H9 (cell line): ENCODE measurements at regions not wholly inside any gene's neighbourhood (a gene's known extent, or its start where the extent isn't known, plus 50 kb on each side); places are given as distances from the start of the nearest gene placed in this dataset.

ENCODE experiments used
- DNase-seq: peaks from one replicate; pipeline ENCODE4 v3.0.0-alpha.2; 2017
- H2AFZ ChIP-seq: one replicate; pipeline ENCODE4 v1.6.1; 2013; ENCODE audit warnings: mild to moderate bottlenecking, low read length, control low read depth, moderate library complexity
- H2AK5ac ChIP-seq: 2 replicates; pipeline ENCODE4 v1.6.1; 2013; ENCODE audit warnings: low read length, control low read depth, mixed read lengths; ENCODE audit not compliant: insufficient read length
- H2BK120ac ChIP-seq: one replicate; pipeline ENCODE4 v1.6.1; 2013; ENCODE audit warnings: low read depth, mild to moderate bottlenecking, low read length, control low read depth, inconsistent platforms; ENCODE audit not compliant: poor library complexity, severe bottlenecking
- H2BK12ac ChIP-seq: 2 replicates; pipeline ENCODE4 v1.6.1; 2013; ENCODE audit warnings: low read length, control low read depth, mixed read lengths, low read depth; ENCODE audit not compliant: insufficient read length
- H2BK15ac ChIP-seq: 2 replicates; pipeline ENCODE4 v1.6.1; 2013; ENCODE audit warnings: low read depth, low read length, control low read depth
- H2BK20ac ChIP-seq: one replicate; pipeline ENCODE4 v1.6.1; 2013; ENCODE audit warnings: low read depth, mild to moderate bottlenecking, low read length, control low read depth, inconsistent platforms; ENCODE audit not compliant: poor library complexity, severe bottlenecking
- H2BK5ac ChIP-seq: 2 replicates; pipeline ENCODE4 v1.6.1; 2013; ENCODE audit warnings: low read length, control low read depth, mixed read lengths; ENCODE audit not compliant: insufficient read length
- H3K14ac ChIP-seq: 2 replicates; pipeline ENCODE4 v1.6.1; 2013; ENCODE audit warnings: low read length, control low read depth; ENCODE audit not compliant: insufficient read depth
- H3K18ac ChIP-seq: 2 replicates; pipeline ENCODE4 v1.6.1; 2013; ENCODE audit warnings: low read depth, mild to moderate bottlenecking, mixed read lengths, low read length, control low read depth; ENCODE audit not compliant: insufficient read length
- H3K23ac ChIP-seq: 2 replicates; pipeline ENCODE4 v1.6.1; 2013; ENCODE audit warnings: low read length, control low read depth, mixed read lengths, low read depth; ENCODE audit not compliant: insufficient read length
- H3K23me2 ChIP-seq: 2 replicates; pipeline ENCODE4 v1.6.1; 2013; ENCODE audit warnings: low read depth, mild to moderate bottlenecking, mixed read lengths, low read length, control low read depth; ENCODE audit not compliant: insufficient read length, poor library complexity, severe bottlenecking
- H3K27ac ChIP-seq: 2 replicates; pipeline ENCODE4 v1.5.1; 2013; ENCODE audit warnings: low read length, control low read depth, mixed read lengths, low read depth; ENCODE audit not compliant: insufficient read length
- H3K27me3 ChIP-seq: 2 replicates; pipeline ENCODE4 v1.6.1; 2013; ENCODE audit warnings: low read length, control low read depth, inconsistent platforms; ENCODE audit not compliant: insufficient read depth
- H3K4ac ChIP-seq: 2 replicates; pipeline ENCODE4 v1.6.1; 2013; ENCODE audit warnings: low read depth, mild to moderate bottlenecking, control low read depth, inconsistent platforms, low read length, moderate library complexity
- H3K4me1 ChIP-seq: 2 replicates; pipeline ENCODE4 v1.6.1; 2013; ENCODE audit warnings: low read length, control low read depth, inconsistent platforms; ENCODE audit not compliant: insufficient read depth
- H3K4me2 ChIP-seq: 2 replicates; pipeline ENCODE4 v1.6.1; 2013; ENCODE audit warnings: low read length, control low read depth, mixed read lengths; ENCODE audit not compliant: insufficient read length, insufficient read depth
- H3K56ac ChIP-seq: 2 replicates; pipeline ENCODE4 v1.6.1; 2013; ENCODE audit warnings: low read depth, mild to moderate bottlenecking, mixed read lengths, low read length, control low read depth; ENCODE audit not compliant: insufficient read length
- H3K79me1 ChIP-seq: 2 replicates; pipeline ENCODE4 v1.6.1; 2013; ENCODE audit warnings: low read depth, mild to moderate bottlenecking, moderate library complexity, low read length, control low read depth, inconsistent platforms; ENCODE audit not compliant: insufficient read depth, poor library complexity, severe bottlenecking
- H3K79me2 ChIP-seq: 2 replicates; pipeline ENCODE4 v1.6.1; 2013; ENCODE audit warnings: low read length, control low read depth, inconsistent platforms; ENCODE audit not compliant: insufficient read depth
- H3K9ac ChIP-seq: 2 replicates; pipeline ENCODE4 v1.6.1; 2013; ENCODE audit warnings: low read length, control low read depth, mixed read lengths; ENCODE audit not compliant: insufficient read length; ENCODE audit errors: extremely low read depth
- H3K9me3 ChIP-seq: one replicate; pipeline ENCODE4 v1.6.1; 2013; ENCODE audit warnings: low read depth, low read length, inconsistent platforms; ENCODE audit not compliant: control insufficient read depth
- H3T11ph ChIP-seq: one replicate; pipeline ENCODE4 v1.6.1; 2013; ENCODE audit warnings: mild to moderate bottlenecking, low read length, control low read depth, inconsistent platforms
- H4K20me1 ChIP-seq: one replicate; pipeline ENCODE4 v1.6.1; 2013; ENCODE audit not compliant: control insufficient read depth, insufficient read length, insufficient read depth
- H4K5ac ChIP-seq: 2 replicates; pipeline ENCODE4 v1.6.1; 2013; ENCODE audit warnings: low read depth, mild to moderate bottlenecking, mixed read lengths, low read length, control low read depth; ENCODE audit not compliant: insufficient read length
- H4K8ac ChIP-seq: replicated peaks from 2 replicates; pipeline ENCODE4 v1.6.1; 2013; ENCODE audit warnings: low read length, control low read depth, mixed read lengths, low read depth; ENCODE audit not compliant: insufficient read length
- H4K91ac ChIP-seq: 2 replicates; pipeline ENCODE4 v1.6.1; 2013; ENCODE audit warnings: low read depth, mild to moderate bottlenecking, moderate library complexity, mixed read lengths, low read length, control low read depth; ENCODE audit not compliant: insufficient read length
- H3K27ac Mint-ChIP-seq, 3 experiments: 2 replicates in 2 of 3; 3 replicates in 1 of 3; pipeline ENCODE4 v1.8.0; 2020 to 2021; ENCODE audit warnings: mixed read lengths in 3 of 3, mild to moderate bottlenecking in 1 of 3, moderate library complexity in 1 of 3
- H3K27me3 Mint-ChIP-seq: 2 replicates; pipeline ENCODE4 v1.8.0; 2021; ENCODE audit warnings: low read depth, mild to moderate bottlenecking, moderate library complexity, mixed read lengths
- H3K36me3 Mint-ChIP-seq, 3 experiments: 2 replicates in 2 of 3; 3 replicates in 1 of 3; pipeline ENCODE4 v1.8.0; 2020 to 2021; ENCODE audit warnings: low read depth in 3 of 3, mixed read lengths in 3 of 3; ENCODE audit not compliant: insufficient read depth in 1 of 3
- H3K4me1 Mint-ChIP-seq, 2 experiments: 2 replicates each; pipeline ENCODE4 v1.8.0; 2020; ENCODE audit warnings: mixed read lengths in 2 of 2
- H3K4me3 Mint-ChIP-seq, 2 experiments: 2 replicates in 1 of 2; 3 replicates in 1 of 2; pipeline ENCODE4 v1.8.0; 2020 to 2021; ENCODE audit warnings: mild to moderate bottlenecking in 2 of 2, mixed read lengths in 2 of 2, moderate library complexity in 1 of 2
- H3K9me3 Mint-ChIP-seq, 2 experiments: 2 replicates in 1 of 2; 3 replicates in 1 of 2; pipeline ENCODE4 v1.8.0; 2020; ENCODE audit warnings: mild to moderate bottlenecking in 2 of 2, mixed read lengths in 2 of 2, moderate library complexity in 1 of 2
- WGBS: extraction: QIAGEN DNeasy Blood & Tissue Kit; methylation state at CpG from one replicate; pipeline ENCODE4 v1.1.7; 2013; ENCODE audit warnings: missing lambda C conversion rate, low lambda C conversion rate, mixed read lengths; ENCODE audit not compliant: insufficient read length; ENCODE audit errors: extremely low coverage; 5-methylcytosine and 5-hydroxymethylcytosine counted together
- TF ChIP-seq, protein P1 (sequence below): fragments of 200-600 bp; sonication (generic); conservative IDR thresholded peaks from 3 replicates; pipeline ENCODE4 v1.8.0; 2021; ENCODE audit warnings: antibody characterized with exemption, mild to moderate bottlenecking

DNA sequence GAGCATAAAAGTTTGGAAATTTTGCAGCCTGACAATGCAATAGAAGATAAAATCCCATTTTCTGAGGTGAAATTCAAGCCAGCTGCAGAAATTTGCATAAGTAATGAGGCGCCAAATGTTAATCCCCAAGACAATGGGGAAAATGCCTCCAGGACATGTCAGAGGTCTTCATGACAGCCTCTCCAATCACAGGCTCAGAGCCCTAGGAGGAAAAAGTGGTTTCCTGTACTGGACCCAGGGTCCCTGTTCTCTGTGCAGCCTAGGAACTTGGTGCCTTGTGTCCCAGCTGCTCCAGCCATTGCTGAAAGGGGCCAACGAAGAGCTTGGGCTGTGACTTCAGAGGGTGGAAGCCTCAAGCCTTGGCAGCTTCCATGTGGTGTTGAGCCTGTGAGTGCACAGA, 1218.1 kb downstream of the GALC start:
- H3K9ac ChIP-seq, result no peak overlapping the region
- no peak overlapping the region for H3K27ac Mint-ChIP-seq
- H3K18ac ChIP-seq, result no peak overlapping the region
- no peak overlapping the region for H4K5ac ChIP-seq
- peaks cover 4 to 5% of the 10 kb centered on the region in 2 experiments; a peak in 3 of 4 replicates for H3K4me1 Mint-ChIP-seq
- no peak overlapping the region for H3K4ac ChIP-seq
- no peak overlapping the region for H3K56ac ChIP-seq
- no peak overlapping the region for H3K4me2 ChIP-seq
- no peak overlapping the region for H3K4me3 Mint-ChIP-seq
- no peak overlapping the region for H2BK12ac ChIP-seq
- peaks cover 5 to 15% (median 9%) of the 10 kb centered on the region in 3 experiments for H3K36me3 Mint-ChIP-seq
- no peaks in the 10 kb centered on the region for H3K27me3 Mint-ChIP-seq
- H4K8ac ChIP-seq, result no peak overlapping the region
- H3K27ac ChIP-seq, result no peak overlapping the region
- H3K9me3 Mint-ChIP-seq, result peaks cover 13 to 15% of the 10 kb centered on the region in 2 experiments
- no peak overlapping the region for H3T11ph ChIP-seq
- no peaks in the 10 kb centered on the region for H3K9me3 ChIP-seq
- no peak overlapping the region for H2BK15ac ChIP-seq
- H3K4me1 ChIP-seq, result no peaks in the 10 kb centered on the region
- H2AK5ac ChIP-seq, result no peak overlapping the region
- H3K27me3 ChIP-seq, result no peaks in the 10 kb centered on the region
- no peak overlapping the region for H2AFZ ChIP-seq
- H4K91ac ChIP-seq, result no peak overlapping the region
- H3K79me1 ChIP-seq, result no peaks in the 10 kb centered on the region
- no peaks in the 10 kb centered on the region for H4K20me1 ChIP-seq
- DNase-seq, result no peak
- no peaks in the 10 kb centered on the region for H3K79me2 ChIP-seq
- H2BK120ac ChIP-seq, result no peak overlapping the region
- no peak overlapping the region for H2BK5ac ChIP-seq
- TF ChIP-seq, protein P1, sequence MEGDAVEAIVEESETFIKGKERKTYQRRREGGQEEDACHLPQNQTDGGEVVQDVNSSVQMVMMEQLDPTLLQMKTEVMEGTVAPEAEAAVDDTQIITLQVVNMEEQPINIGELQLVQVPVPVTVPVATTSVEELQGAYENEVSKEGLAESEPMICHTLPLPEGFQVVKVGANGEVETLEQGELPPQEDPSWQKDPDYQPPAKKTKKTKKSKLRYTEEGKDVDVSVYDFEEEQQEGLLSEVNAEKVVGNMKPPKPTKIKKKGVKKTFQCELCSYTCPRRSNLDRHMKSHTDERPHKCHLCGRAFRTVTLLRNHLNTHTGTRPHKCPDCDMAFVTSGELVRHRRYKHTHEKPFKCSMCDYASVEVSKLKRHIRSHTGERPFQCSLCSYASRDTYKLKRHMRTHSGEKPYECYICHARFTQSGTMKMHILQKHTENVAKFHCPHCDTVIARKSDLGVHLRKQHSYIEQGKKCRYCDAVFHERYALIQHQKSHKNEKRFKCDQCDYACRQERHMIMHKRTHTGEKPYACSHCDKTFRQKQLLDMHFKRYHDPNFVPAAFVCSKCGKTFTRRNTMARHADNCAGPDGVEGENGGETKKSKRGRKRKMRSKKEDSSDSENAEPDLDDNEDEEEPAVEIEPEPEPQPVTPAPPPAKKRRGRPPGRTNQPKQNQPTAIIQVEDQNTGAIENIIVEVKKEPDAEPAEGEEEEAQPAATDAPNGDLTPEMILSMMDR, result no peak
- no peak overlapping the region for H2BK20ac ChIP-seq
- H3K23ac ChIP-seq, result no peak overlapping the region
- no peaks in the 10 kb centered on the region for H3K23me2 ChIP-seq
- WGBS, result no CpG with 5 or more reads among the region's 2 CpGs
- H3K14ac ChIP-seq, result no peak overlapping the region
